ENCODE measurements at regions not wholly inside any gene's neighbourhood (a gene's known extent, or its start where the extent isn't known, plus 50 kb on each side); places are given as distances from the start of the nearest gene placed in this dataset.

DNA sequence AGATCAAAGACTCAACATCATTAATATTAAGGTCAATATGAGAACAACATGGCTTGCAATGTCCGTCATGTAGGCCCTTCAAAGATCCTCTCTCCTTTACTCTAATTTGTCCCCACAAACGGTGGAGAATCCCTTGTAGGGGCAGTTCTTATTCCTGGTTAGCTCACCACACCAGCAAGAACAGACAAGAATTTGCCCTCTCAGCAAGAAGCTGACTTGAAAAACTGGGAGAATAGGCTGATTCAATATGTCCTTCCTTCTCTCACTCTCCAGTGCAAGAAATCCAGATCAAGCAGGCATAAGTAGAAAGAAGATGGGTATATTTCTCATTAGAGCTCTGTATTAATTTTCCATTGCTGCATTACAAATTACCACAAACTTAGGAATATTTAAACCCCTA lies 704.2 kb upstream of the SLIT2 start:
- Histone ChIP-seq H3K27me3 (no peaks in the 10 kb centered on the region), H3K9me3 (replicated peaks) (no peaks in the 10 kb centered on the region), H3K4me1 (no peaks in the 10 kb centered on the region), H3K4me3 (no peak overlapping the region), H3K27ac (no peak overlapping the region), H3K36me3 (no peaks in the 10 kb centered on the region)
- DNase-seq = no peak

DNA sequence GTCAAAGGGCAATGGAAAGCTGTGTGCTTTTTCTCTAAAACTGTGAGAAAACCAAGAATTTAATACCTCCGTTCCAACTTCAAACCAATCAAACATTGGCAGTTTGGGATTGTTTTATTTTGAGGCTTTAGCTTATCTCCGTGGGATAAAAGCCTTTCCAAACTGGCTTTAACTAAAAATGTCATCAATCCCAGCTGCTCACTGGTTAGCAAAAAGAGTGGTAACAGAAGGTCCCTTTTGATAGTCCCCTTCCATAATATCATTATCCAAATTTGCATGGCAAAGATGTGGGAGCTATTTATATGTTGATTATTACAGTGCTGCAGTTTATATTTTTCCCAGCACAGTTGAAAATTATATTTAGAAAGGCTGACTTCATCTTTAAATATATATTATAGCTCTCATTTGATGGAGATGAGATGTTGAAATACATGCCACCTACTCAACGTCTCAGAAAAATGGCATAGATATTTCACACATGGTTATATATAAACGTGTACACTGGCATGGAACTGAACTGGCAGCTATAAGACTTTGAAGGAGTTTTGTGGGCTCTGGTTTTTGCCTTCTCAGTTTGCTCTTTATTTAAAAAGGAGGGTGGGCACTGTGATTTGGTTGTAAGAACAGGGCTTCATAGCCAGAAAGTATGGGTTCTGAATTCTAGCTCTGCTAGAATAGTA lies 707.1 kb upstream of the SLIT2 start:
- Histone ChIP-seq H3K4me1 (no peaks in the 10 kb centered on the region), H3K27ac (no peak overlapping the region), H3K36me3 (no peaks in the 10 kb centered on the region), H3K4me3 (no peak overlapping the region), H3K27me3 (no peaks in the 10 kb centered on the region), H3K9me3 (replicated peaks) (no peaks in the 10 kb centered on the region)
- no peak for DNase-seq

GRCh38 chr4:19540859-19541540 lies 710.7 kb upstream of the SLIT2 start:
- Histone ChIP-seq H3K27ac (no peak overlapping the region), H3K4me1 (no peaks in the 10 kb centered on the region)
- DNase-seq = no peak

DNA sequence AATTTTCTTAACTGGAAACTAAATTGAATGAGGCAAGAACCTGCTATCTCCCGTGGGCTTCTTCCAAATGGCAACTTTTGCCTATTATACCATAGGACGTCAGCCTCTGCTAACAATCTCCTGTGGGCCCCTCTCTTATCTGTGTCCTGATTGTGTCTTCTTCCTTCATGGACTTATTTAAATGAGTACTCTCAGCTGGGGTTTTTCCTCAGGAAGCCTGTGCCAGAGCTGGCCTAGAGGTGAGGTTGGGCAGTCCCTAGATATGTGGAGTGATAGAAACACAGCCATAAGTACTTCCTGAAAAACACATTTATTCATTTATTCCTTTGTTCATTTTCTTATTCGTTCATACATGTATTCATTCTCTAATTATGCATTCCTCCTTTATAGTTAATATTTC lies 712.5 kb upstream of the SLIT2 start:
- Histone ChIP-seq H3K9me3 (replicated peaks) (no peaks in the 10 kb centered on the region), H3K27me3 (no peaks in the 10 kb centered on the region), H3K4me1 (no peaks in the 10 kb centered on the region), H3K4me3 (no peak overlapping the region), H3K36me3 (no peaks in the 10 kb centered on the region), H3K27ac (no peak overlapping the region)
- no peak for DNase-seq

More at GRCh38 chr4:19540859-19541540, 710.7 kb upstream of the SLIT2 start:
- Histone ChIP-seq H3K9me3 (replicated peaks) (no peaks in the 10 kb centered on the region), H3K36me3 (no peaks in the 10 kb centered on the region), H3K4me3 (no peak overlapping the region), H3K27me3 (no peaks in the 10 kb centered on the region)

DNA sequence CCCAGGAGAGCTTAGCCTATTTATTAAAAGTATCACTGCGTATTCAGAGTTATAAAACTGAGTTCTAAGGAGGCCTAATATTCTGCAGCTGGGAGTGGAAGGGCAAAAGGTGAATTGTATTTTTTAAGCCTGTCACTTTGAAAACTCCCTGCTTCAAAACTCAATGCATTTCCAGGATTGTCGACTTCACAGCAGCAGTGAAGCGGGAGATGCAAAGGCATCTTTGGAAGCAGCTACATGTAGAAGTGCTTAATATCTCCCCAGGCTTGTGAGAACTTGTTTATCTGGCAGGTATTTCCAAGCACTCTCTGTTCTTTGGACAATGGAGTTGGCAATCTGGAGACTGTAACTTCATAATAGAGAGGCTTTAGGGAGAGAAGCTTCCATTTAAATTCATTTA lies 717.5 kb upstream of the SLIT2 start:
- H3K27ac ChIP-seq = no peak overlapping the region
- no peaks in the 10 kb centered on the region for H3K36me3 ChIP-seq
- DNase-seq = no peak
- no peaks in the 10 kb centered on the region for H3K4me1 ChIP-seq
- H3K4me3 ChIP-seq = no peak overlapping the region
- no peaks in the 10 kb centered on the region for H3K9me3 ChIP-seq (replicated peaks)
- no peaks in the 10 kb centered on the region for H3K27me3 ChIP-seq

DNA sequence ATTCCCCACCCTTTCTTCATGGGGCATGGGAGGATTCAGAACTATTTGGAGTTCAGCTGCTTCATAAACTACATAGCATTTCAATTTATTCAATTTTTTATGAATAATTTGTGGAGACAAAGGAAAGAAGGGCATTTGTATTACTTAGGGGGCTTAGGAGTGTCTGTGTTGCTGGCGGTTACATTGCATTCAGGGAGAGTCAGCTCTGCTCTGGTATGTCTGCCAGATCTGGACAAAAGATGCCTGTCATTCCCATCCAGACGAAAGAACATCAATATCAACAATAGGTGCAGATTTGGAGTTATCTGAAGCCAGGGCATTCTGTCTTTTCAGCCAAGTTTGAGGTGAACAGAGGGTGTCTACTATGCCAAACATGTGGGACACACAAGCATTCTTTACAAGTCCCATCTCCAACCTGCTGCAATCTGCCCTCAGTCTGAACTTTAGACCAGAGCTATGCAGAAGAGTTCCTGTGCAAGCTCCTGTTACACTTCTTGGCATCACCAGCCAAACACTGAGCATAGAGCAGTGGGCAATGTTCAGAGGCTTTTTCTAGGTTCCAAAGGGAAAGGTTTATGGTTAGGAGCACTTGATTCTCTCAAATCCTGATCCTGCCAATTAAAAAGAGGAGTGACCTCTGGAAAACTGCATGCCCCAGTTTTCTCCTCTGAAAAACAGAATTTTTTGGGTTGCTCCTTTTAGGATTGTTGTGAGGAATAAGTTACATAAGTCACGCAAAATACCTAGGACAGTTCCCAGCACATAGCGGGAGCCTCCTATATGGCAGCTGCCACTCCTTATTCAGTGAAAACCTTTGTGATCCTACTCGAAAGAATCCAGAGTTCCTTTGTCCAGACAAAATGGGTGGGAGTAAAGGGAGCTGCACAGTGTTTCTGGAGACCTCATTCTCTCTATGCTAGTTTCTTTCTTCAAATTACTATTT lies 719.5 kb upstream of the SLIT2 start:
- Histone ChIP-seq H3K9me3 (replicated peaks) (no peaks in the 10 kb centered on the region), H3K4me1 (no peaks in the 10 kb centered on the region), H3K4me3 (no peak overlapping the region), H3K36me3 (no peaks in the 10 kb centered on the region), H3K27ac (no peak overlapping the region), H3K27me3 (no peaks in the 10 kb centered on the region)
- DNase-seq = no peak

DNA sequence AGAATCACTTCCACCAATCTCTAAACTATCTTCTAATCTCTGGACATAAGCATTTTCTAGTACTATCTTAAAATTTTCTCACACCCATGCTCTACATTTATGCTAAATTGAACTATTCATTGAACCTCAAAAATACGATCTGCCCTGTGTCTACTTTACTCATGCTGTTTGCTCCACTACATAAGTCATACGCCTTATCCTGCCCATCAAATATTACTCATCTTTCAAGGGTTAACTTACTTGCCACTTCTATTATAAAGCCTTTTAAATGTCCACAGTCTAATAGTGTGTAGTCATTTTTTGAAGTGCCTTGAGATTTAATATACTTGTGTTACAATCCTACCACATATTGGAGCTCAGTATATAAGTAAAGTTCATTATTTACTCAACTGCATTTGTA lies 727.7 kb upstream of the SLIT2 start:
- DNase-seq = no peak
- Histone ChIP-seq H3K36me3 (no peaks in the 10 kb centered on the region), H3K9me3 (replicated peaks) (no peaks in the 10 kb centered on the region), H3K27me3 (no peaks in the 10 kb centered on the region), H3K4me1 (no peaks in the 10 kb centered on the region), H3K27ac (no peak overlapping the region), H3K4me3 (no peak overlapping the region)

GRCh38 chr4:19522966-19523365 lies 728.7 kb upstream of the SLIT2 start:
- Histone ChIP-seq H3K27me3 (no peaks in the 10 kb centered on the region), H3K36me3 (no peaks in the 10 kb centered on the region), H3K27ac (no peak overlapping the region), H3K9me3 (replicated peaks) (no peaks in the 10 kb centered on the region), H3K4me3 (no peak overlapping the region), H3K4me1 (no peaks in the 10 kb centered on the region)
- no peak for DNase-seq

GRCh38 chr4:19520939-19521520 lies 730.7 kb upstream of the SLIT2 start:
- Histone ChIP-seq H3K4me3 (no peak overlapping the region), H3K36me3 (no peaks in the 10 kb centered on the region), H3K27ac (no peak overlapping the region), H3K9me3 (replicated peaks) (no peaks in the 10 kb centered on the region), H3K27me3 (no peaks in the 10 kb centered on the region), H3K4me1 (no peaks in the 10 kb centered on the region)
- no peak for DNase-seq

DNA sequence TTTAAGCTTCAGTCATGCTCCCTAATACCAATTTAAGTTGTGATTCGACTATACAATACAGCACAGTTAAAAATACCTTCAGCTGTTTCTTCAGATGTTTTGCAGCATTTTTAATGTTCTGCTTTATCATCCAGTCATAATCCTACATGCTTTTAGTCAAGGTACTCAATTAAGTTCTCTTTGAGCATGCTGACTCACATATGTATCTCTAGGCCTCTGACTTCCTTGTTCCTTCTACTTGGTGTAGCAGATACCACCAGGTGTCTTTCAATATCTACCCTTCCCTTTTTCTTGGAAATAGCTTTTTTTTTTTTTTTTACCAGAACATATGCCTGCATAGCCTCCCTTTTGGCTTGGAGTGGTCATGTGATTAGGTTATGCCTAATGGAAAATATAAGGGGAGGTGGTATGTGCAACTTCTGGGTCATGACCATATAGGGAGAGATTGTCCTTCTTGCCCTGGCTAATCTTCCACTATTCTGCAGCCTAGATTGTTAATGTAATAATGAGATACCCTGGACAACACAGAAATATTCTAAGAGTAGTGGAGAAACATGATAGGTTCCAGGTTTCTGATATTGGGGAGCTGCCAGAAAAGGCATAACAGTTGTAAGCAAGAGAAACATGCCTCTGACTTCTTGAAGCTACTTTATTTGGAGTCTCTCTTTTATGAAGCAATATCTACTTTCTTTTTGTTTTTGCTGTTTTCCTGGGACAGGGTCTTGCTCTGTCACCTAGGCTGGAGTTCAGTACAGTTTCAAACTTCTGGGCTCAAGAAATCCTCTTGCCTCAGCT lies 737.2 kb upstream of the SLIT2 start:
- Histone ChIP-seq H3K36me3 (no peaks in the 10 kb centered on the region), H3K4me3 (no peak overlapping the region), H3K4me1 (no peaks in the 10 kb centered on the region), H3K27ac (no peak overlapping the region), H3K27me3 (no peaks in the 10 kb centered on the region), H3K9me3 (replicated peaks) (no peaks in the 10 kb centered on the region)
- no peak for DNase-seq

DNA sequence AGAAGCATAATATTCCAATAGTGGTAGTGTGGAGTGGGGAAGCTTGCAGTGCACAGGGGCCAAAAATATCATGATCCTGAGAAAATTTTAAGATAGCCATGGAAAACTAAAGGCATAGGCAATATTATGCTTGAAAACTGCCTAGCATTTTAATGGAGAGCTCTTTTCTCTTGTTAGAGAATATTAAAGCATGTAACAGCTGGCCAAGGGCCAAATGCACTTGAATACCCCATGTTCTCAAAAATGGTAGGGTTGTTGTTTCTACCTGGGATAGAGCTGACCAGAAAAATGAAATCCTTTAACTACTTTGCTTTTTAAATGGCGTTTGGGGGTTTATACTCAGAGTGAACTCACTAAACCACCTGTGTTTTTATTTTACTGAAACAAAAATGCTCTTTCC lies 739.6 kb upstream of the SLIT2 start:
- H3K36me3 ChIP-seq = no peaks in the 10 kb centered on the region
- H3K9me3 ChIP-seq (replicated peaks) = no peaks in the 10 kb centered on the region
- no peak overlapping the region for H3K27ac ChIP-seq
- H3K4me3 ChIP-seq = no peak overlapping the region
- H3K4me1 ChIP-seq = no peaks in the 10 kb centered on the region
- no peak for DNase-seq
- H3K27me3 ChIP-seq = no peaks in the 10 kb centered on the region

GRCh38 chr4:19510993-19511392 lies 740.7 kb upstream of the SLIT2 start:
- no peak overlapping the region for H3K27ac ChIP-seq
- H3K4me1 ChIP-seq = no peaks in the 10 kb centered on the region
- H3K4me3 ChIP-seq = no peak overlapping the region
- no peak for DNase-seq
- no peaks in the 10 kb centered on the region for H3K9me3 ChIP-seq (replicated peaks)
- H3K36me3 ChIP-seq = no peaks in the 10 kb centered on the region
- no peaks in the 10 kb centered on the region for H3K27me3 ChIP-seq

- H3K27me3 ChIP-seq = no peaks in the 10 kb centered on the region
- no peaks in the 10 kb centered on the region for H3K9me3 ChIP-seq (replicated peaks)
- no peak overlapping the region for H3K4me3 ChIP-seq
- H3K4me1 ChIP-seq = no peaks in the 10 kb centered on the region
- H3K36me3 ChIP-seq = no peaks in the 10 kb centered on the region
- no peak overlapping the region for H3K27ac ChIP-seq
- DNase-seq = no peak
Measured at GRCh38 chr4:19508442-19508841, 743.3 kb upstream of the SLIT2 start.

GRCh38 chr4:19497705-19498104 lies 754.0 kb upstream of the SLIT2 start:
- no peaks in the 10 kb centered on the region for H3K27me3 ChIP-seq
- no peak overlapping the region for H3K27ac ChIP-seq
- no peak for DNase-seq
- H3K4me1 ChIP-seq = no peaks in the 10 kb centered on the region
- no peak overlapping the region for H3K4me3 ChIP-seq
- H3K9me3 ChIP-seq (replicated peaks) = no peaks in the 10 kb centered on the region
- H3K36me3 ChIP-seq = no peaks in the 10 kb centered on the region

Data from SJCRH30 (cell line).